ENCODE measurements at regions not wholly inside any gene's neighbourhood (a gene's known extent, or its start where the extent isn't known, plus 50 kb on each side); places are given as distances from the start of the nearest gene placed in this dataset.
A peak's percentile ranks its signal among the peaks of the same experiment; 100 is the strongest.

DNA sequence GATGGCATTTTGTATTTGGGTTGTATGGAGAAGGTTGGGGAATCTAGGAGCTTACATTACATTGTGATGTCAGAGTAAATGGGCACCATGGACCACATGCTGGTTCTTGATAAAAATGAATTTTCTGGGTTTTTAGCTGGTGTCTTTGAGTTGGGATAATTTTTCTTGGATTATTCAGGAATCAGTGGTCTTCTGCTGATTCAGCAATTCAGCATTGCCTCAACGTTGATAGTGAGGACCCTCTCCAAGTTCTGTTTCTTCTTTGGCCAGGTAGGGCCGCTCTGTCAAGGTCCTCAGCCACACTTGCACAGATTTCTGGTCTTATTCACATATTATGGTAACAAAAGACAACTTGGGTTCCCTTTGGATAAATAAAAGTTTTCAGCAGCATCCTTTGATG lies 312.0 kb upstream of the TPK1 start:
- H3K4me3 ChIP-seq: no peak overlapping the region
- H3K9me3 ChIP-seq (ENCODE audit: control insufficient read depth in 4 of 4, insufficient read depth in 3 of 4, low read length in 3 of 4): no peaks in the 10 kb centered on the region
- H3K27me3 ChIP-seq (ENCODE audit: control insufficient read depth in 3 of 3, insufficient read depth in 3 of 3, low read length in 2 of 3): no peaks in the 10 kb centered on the region
- DNase-seq (no peak), ATAC-seq (ENCODE audit: insufficient read depth, low FRiP score) (no peak)
- H3K36me3 ChIP-seq (ENCODE audit: control insufficient read depth in 4 of 4, insufficient read depth in 4 of 4, low read length in 4 of 4): no peaks in the 10 kb centered on the region
- no peak for TF ChIP-seq CTCF (IDR thresholded peaks at IDR 0.05; ENCODE audit: control extremely low read depth, extremely low read depth)
- no peak overlapping the region for H3K9ac ChIP-seq (ENCODE audit: insufficient read depth in 1 of 2, low read length in 2 of 2)
- H3K4me1 ChIP-seq (ENCODE audit: control insufficient read depth in 5 of 5, insufficient read depth in 5 of 5, low read length in 5 of 5): peaks cover 0 to 6% (median 0%) of the 10 kb centered on the region in 5 donors
- WGBS, 2 donors: 75 to 86% methylated on average over 2 of the region's 2 CpGs
- no peak overlapping the region for H3K27ac ChIP-seq (ENCODE audit: low read depth in 1 of 2, low read length in 1 of 2)

GRCh38 chr7:145143685-145144084 lies 307.8 kb upstream of the TPK1 start:
- H3K27ac ChIP-seq (ENCODE audit: low read depth in 1 of 2, low read length in 1 of 2): no peak overlapping the region
- DNase-seq (peak in 2 of 3 donors; percentile 10 to 80), ATAC-seq (ENCODE audit: insufficient read depth, low FRiP score) (no peak)
- peaks cover 0 to 3% (median 0%) of the 10 kb centered on the region in 5 donors for H3K4me1 ChIP-seq (ENCODE audit: control insufficient read depth in 5 of 5, insufficient read depth in 5 of 5, low read length in 5 of 5)
- H3K4me3 ChIP-seq: no peak overlapping the region
- H3K27me3 ChIP-seq (ENCODE audit: control insufficient read depth in 3 of 3, insufficient read depth in 3 of 3, low read length in 2 of 3): no peaks in the 10 kb centered on the region
- no peaks in the 10 kb centered on the region for H3K9me3 ChIP-seq (ENCODE audit: control insufficient read depth in 4 of 4, insufficient read depth in 3 of 4, low read length in 3 of 4)
- H3K9ac ChIP-seq (ENCODE audit: insufficient read depth in 1 of 2, low read length in 2 of 2): no peak overlapping the region
- no peaks in the 10 kb centered on the region for H3K36me3 ChIP-seq (ENCODE audit: control insufficient read depth in 4 of 4, insufficient read depth in 4 of 4, low read length in 4 of 4)
- WGBS, 2 donors: 76 to 87% methylated on average over 5 of the region's 5 CpGs
- TF ChIP-seq CTCF (IDR thresholded peaks at IDR 0.05; ENCODE audit: control extremely low read depth, extremely low read depth): no peak

- H3K27ac ChIP-seq (ENCODE audit: low read depth in 1 of 2, low read length in 1 of 2): no peak overlapping the region
- H3K27me3 ChIP-seq (ENCODE audit: control insufficient read depth in 3 of 3, insufficient read depth in 3 of 3, low read length in 2 of 3): no peaks in the 10 kb centered on the region
- H3K4me1 ChIP-seq (ENCODE audit: control insufficient read depth in 5 of 5, insufficient read depth in 5 of 5, low read length in 5 of 5): no peaks in the 10 kb centered on the region
- no peak overlapping the region for H3K9ac ChIP-seq (ENCODE audit: insufficient read depth in 1 of 2, low read length in 2 of 2)
- no peak overlapping the region for H3K4me3 ChIP-seq
- ATAC-seq (ENCODE audit: insufficient read depth, low FRiP score) (no peak), DNase-seq (no peak)
- H3K36me3 ChIP-seq (ENCODE audit: control insufficient read depth in 4 of 4, insufficient read depth in 4 of 4, low read length in 4 of 4): no peaks in the 10 kb centered on the region
- no peaks in the 10 kb centered on the region for H3K9me3 ChIP-seq (ENCODE audit: control insufficient read depth in 4 of 4, insufficient read depth in 3 of 4, low read length in 3 of 4)
- no peak for TF ChIP-seq CTCF (IDR thresholded peaks at IDR 0.05; ENCODE audit: control extremely low read depth, extremely low read depth)
Measured at GRCh38 chr7:145134377-145134776, 298.5 kb upstream of the TPK1 start.

- Histone ChIP-seq H3K9ac (ENCODE audit: insufficient read depth in 1 of 2, low read length in 2 of 2) (no peak overlapping the region), H3K27me3 (ENCODE audit: control insufficient read depth in 3 of 3, insufficient read depth in 3 of 3, low read length in 2 of 3) (no peaks in the 10 kb centered on the region), H3K4me3 (no peak overlapping the region), H3K36me3 (ENCODE audit: control insufficient read depth in 4 of 4, insufficient read depth in 4 of 4, low read length in 4 of 4) (no peaks in the 10 kb centered on the region), H3K4me1 (ENCODE audit: control insufficient read depth in 5 of 5, insufficient read depth in 5 of 5, low read length in 5 of 5) (no peaks in the 10 kb centered on the region), H3K27ac (ENCODE audit: low read depth in 1 of 2, low read length in 1 of 2) (no peak overlapping the region), H3K9me3 (ENCODE audit: control insufficient read depth in 4 of 4, insufficient read depth in 3 of 4, low read length in 3 of 4) (no peaks in the 10 kb centered on the region)
- ATAC-seq (ENCODE audit: insufficient read depth, low FRiP score): no peak
- DNase-seq: no peak
- 64 to 73% methylated on average over 2 of the region's 2 CpGs for WGBS, 2 donors
- no peak for TF ChIP-seq CTCF (IDR thresholded peaks at IDR 0.05; ENCODE audit: control extremely low read depth, extremely low read depth)
Measured at GRCh38 chr7:145123502-145123901, 287.6 kb upstream of the TPK1 start.

All from lung (tissue), 11 donors.